HAP-1 (cell line): ENCODE measurements at regions not wholly inside any gene's neighbourhood (a gene's known extent, or its start where the extent isn't known, plus 50 kb on each side); places are given as distances from the start of the nearest gene placed in this dataset.

ENCODE experiments used
- DNase-seq, 2 experiments: peaks; one replicate each; pipeline ENCODE4 v3.0.0-alpha.2; 2016 to 2020; ENCODE audit warnings: low spot score in 2 of 2
- H3K27me3 ChIP-seq: fragments of 250-450 bp; sonication (Bioruptor Pico); 2 replicates; pipeline ENCODE4 v1.5.1; 2020; ENCODE audit warnings: low read depth, mild to moderate bottlenecking, moderate library complexity
- H3K36me3 ChIP-seq: fragments of 250-450 bp; sonication (Bioruptor Pico); replicated peaks from 2 replicates; pipeline ENCODE4 v1.5.1; 2020; ENCODE audit warnings: mild to moderate bottlenecking
- H3K4me1 ChIP-seq: fragments of 250-450 bp; sonication (Bioruptor Pico); 2 replicates; pipeline ENCODE4 v1.5.1; 2020; ENCODE audit warnings: mild to moderate bottlenecking
- H3K4me3 ChIP-seq: fragments of 250-450 bp; sonication (Bioruptor Pico); 2 replicates; pipeline ENCODE4 v1.5.1; 2020; ENCODE audit warnings: mild to moderate bottlenecking, moderate library complexity
- H3K9me3 ChIP-seq: fragments of 250-450 bp; sonication (Bioruptor Pico); 2 replicates; pipeline ENCODE4 v1.5.1; 2020; ENCODE audit warnings: mild to moderate bottlenecking, moderate library complexity
- in situ Hi-C: fragments of 300-500 bp; cut with MboI; formaldehyde crosslinking; loops from 3 replicates; pipeline ENCODE4 v1.14.3; 2020; ENCODE audit warnings: low sequenced_read_pairs, inconsistent platforms, mixed read lengths

DNA sequence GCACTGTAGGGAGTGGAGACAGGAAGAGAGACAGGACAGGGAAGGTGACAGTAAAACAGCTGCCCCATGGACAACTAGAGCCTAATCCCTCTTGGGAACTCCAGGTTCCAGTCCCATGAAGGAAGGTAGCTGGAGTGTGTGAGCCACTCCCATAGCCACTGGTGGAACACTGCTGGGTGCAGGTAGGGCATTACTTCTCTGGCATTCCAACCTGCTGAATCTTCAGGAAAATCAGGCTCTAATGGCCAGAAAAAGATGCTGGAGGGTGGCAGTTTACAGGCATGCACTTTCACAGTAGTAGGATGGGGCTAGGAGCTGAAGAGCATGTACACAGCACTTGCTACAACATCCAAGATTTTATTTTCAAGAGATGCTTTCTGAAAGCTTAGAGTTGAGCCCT, 259.4 kb downstream of the AUH start:
- H3K4me1 ChIP-seq = no peaks in the 10 kb centered on the region
- H3K36me3 ChIP-seq = no peaks in the 10 kb centered on the region
- no peak for DNase-seq
- peaks cover 3% of the 10 kb centered on the region; the same call in 1 of the 2 replicates for H3K27me3 ChIP-seq
- in situ Hi-C loops = no loop called here
- no peaks in the 10 kb centered on the region for H3K9me3 ChIP-seq
- no peak overlapping the region for H3K4me3 ChIP-seq

- no peak overlapping the region for H3K4me3 ChIP-seq
- H3K9me3 ChIP-seq = no peaks in the 10 kb centered on the region
- DNase-seq = no peak
- no peaks in the 10 kb centered on the region for H3K36me3 ChIP-seq
- in situ Hi-C loops = no loop called here
- H3K4me1 ChIP-seq = no peaks in the 10 kb centered on the region
- peaks cover 3% of the 10 kb centered on the region; the same call in 1 of the 2 replicates for H3K27me3 ChIP-seq
Observed at GRCh38 chr9:91103931-91104330, 257.8 kb downstream of the AUH start.

GRCh38 chr9:91106415-91107081, 255.2 kb downstream of the AUH start:
- H3K36me3 ChIP-seq = no peaks in the 10 kb centered on the region
- H3K4me3 ChIP-seq = no peak overlapping the region
- no peaks in the 10 kb centered on the region for H3K27me3 ChIP-seq
- H3K9me3 ChIP-seq = no peaks in the 10 kb centered on the region
- in situ Hi-C loops = no loop called here
- no peaks in the 10 kb centered on the region for H3K4me1 ChIP-seq
- DNase-seq = no peak

DNA sequence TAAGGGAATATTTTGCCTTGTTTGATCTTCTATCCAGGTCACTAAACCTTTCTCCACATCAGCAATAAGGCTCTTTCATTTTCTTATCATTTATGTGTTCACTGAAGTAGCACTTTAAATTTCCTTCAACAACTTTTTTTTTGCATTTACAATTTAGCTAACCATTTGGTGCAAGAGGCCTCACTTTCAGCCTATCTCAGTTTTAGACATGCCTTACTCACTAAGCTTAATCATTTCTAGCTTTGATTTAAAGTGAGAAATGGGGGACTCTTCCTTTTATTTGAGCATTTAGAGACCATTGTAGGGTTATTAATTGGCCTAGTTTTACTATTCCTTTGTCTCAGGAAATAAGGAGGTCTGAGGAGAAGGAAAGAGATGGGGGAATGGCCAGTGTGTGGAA, 250.5 kb downstream of the AUH start:
- in situ Hi-C loops = no loop called here
- Histone ChIP-seq H3K4me3 (no peak overlapping the region), H3K27me3 (no peaks in the 10 kb centered on the region), H3K36me3 (no peaks in the 10 kb centered on the region), H3K4me1 (no peaks in the 10 kb centered on the region), H3K9me3 (no peaks in the 10 kb centered on the region)
- no peak for DNase-seq

GRCh38 chr9:91111876-91112275, 249.8 kb downstream of the AUH start:
- H3K36me3 ChIP-seq = no peaks in the 10 kb centered on the region
- no peaks in the 10 kb centered on the region for H3K27me3 ChIP-seq
- H3K4me3 ChIP-seq = no peak overlapping the region
- no peaks in the 10 kb centered on the region for H3K9me3 ChIP-seq
- DNase-seq = no peak
- H3K4me1 ChIP-seq = no peaks in the 10 kb centered on the region
- in situ Hi-C loops = no loop called here

DNA sequence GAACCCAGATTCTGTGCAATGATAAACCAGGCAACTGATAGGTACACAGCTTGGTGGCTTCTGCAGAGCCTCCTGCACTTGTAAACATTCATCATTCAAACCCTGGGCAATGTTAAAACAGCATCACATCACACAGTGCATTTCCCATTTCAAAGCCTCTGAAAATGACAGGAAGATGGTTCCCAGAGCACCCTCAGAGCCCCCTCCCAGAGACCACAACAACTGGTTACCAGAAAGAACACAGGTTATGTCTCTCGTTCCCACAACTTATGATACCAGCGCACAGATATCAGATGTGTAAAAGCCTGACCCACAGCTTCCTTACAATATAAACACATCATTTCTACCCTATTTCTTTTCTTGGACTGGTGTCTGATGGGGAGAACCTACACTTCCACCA, 248.7 kb downstream of the AUH start:
- no peak for DNase-seq
- H3K27me3 ChIP-seq = no peaks in the 10 kb centered on the region
- H3K9me3 ChIP-seq = no peaks in the 10 kb centered on the region
- H3K4me3 ChIP-seq = no peak overlapping the region
- H3K36me3 ChIP-seq = no peaks in the 10 kb centered on the region
- in situ Hi-C loops = no loop called here
- no peaks in the 10 kb centered on the region for H3K4me1 ChIP-seq

GRCh38 chr9:91114450-91114849, 247.3 kb downstream of the AUH start:
- DNase-seq = no peak
- in situ Hi-C loops = no loop called here
- H3K27me3 ChIP-seq = no peaks in the 10 kb centered on the region
- no peak overlapping the region for H3K4me3 ChIP-seq
- H3K4me1 ChIP-seq = no peaks in the 10 kb centered on the region
- H3K9me3 ChIP-seq = no peaks in the 10 kb centered on the region
- no peaks in the 10 kb centered on the region for H3K36me3 ChIP-seq

DNA sequence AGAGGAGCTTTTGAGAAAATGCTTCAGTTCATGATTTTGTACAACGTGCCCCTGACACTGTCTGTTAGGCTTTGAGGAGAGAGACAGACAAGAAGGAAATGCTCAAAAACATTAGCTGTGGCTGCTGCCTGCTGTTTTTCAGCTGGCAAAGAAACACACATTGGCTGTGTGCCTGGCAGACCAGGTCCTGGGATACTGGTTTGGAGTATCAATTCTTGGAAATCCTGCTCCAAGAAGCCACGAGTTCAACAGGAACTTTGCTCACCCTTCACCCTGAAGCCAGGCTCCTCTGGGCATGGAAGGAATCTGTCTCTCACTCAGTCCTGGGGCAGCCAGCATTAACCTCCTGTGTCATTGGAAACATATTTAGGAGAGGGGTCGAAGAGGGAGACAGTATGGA, 245.5 kb downstream of the AUH start:
- Histone ChIP-seq H3K36me3 (no peaks in the 10 kb centered on the region), H3K4me1 (no peaks in the 10 kb centered on the region), H3K9me3 (no peaks in the 10 kb centered on the region), H3K4me3 (no peak overlapping the region), H3K27me3 (no peaks in the 10 kb centered on the region)
- in situ Hi-C loops = no loop called here
- no peak for DNase-seq

DNA sequence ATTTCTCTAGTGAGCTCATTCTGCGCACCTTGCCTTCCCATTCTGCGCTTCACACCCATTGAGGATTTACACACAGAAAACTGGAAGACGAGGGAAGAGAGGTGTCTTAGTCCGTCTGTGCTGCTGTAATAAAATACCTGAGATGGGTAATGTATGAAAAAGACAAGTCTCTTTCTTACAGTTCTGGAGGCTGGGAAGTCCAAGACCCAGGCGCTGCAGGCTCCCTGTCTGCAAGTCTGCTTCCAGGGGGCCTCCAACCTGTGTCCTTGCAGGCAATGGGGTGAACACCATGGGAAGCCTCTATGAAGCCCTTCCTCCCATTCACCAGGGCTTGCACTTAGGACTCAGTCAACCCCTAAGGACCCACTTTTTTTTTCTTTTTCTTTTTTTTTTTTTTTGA, 245.0 kb downstream of the AUH start:
- H3K4me3 ChIP-seq = no peak overlapping the region
- no peak for DNase-seq
- H3K27me3 ChIP-seq = no peaks in the 10 kb centered on the region
- no peaks in the 10 kb centered on the region for H3K36me3 ChIP-seq
- H3K9me3 ChIP-seq = no peaks in the 10 kb centered on the region
- in situ Hi-C loops = no loop called here
- no peaks in the 10 kb centered on the region for H3K4me1 ChIP-seq

DNA sequence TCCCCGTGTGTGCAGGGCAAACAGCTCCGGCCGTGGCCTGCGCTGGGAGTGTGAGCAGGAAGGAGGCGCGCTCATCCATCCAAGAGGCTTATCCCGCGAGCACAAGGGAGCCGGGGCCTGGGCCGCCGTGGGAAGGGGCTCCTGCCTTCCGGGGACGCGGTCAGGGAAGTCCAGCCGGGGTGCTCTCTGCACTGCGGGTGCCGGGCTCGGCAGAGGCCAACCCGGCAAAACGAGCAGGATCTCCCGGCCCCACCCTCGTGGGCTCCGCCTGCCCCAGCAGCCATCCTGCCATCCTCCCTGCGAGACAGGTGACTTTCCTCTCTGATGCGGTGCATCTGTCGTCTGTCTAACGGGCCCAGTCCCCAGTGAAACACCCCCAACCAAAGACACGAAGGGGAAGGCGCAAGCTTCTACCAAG, 244.2 kb downstream of the AUH start:
- no peaks in the 10 kb centered on the region for H3K36me3 ChIP-seq
- H3K27me3 ChIP-seq = no peaks in the 10 kb centered on the region
- no peak for DNase-seq
- in situ Hi-C loops = no loop called here
- no peaks in the 10 kb centered on the region for H3K4me1 ChIP-seq
- no peaks in the 10 kb centered on the region for H3K9me3 ChIP-seq
- no peak overlapping the region for H3K4me3 ChIP-seq

GRCh38 chr9:91117959-91118703, 243.6 kb downstream of the AUH start:
- Histone ChIP-seq H3K4me3 (no peak overlapping the region), H3K36me3 (no peaks in the 10 kb centered on the region), H3K9me3 (no peaks in the 10 kb centered on the region), H3K4me1 (no peaks in the 10 kb centered on the region), H3K27me3 (no peaks in the 10 kb centered on the region)
- DNase-seq = no peak
- in situ Hi-C loops = no loop called here

DNA sequence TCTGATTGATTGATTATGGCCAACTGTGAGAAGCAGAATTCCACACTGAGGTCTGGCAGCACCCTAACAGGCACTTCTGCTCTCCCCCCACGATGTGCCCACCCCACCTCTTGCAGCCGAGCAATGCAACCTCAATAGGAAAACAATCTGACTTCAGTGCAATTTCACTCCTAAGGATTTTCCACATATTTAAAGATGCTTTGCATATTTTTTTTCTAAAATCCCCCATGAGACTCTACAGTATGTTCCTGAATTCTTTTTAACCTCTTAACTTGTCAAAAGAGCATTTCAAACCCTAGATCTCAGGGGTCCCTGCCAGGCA, 243.1 kb downstream of the AUH start:
- Histone ChIP-seq H3K4me3 (no peak overlapping the region), H3K36me3 (no peaks in the 10 kb centered on the region), H3K4me1 (no peaks in the 10 kb centered on the region), H3K9me3 (no peaks in the 10 kb centered on the region), H3K27me3 (no peaks in the 10 kb centered on the region)
- in situ Hi-C loops = no loop called here
- DNase-seq = no peak

- no peak for DNase-seq
- H3K27me3 ChIP-seq = no peaks in the 10 kb centered on the region
- no peaks in the 10 kb centered on the region for H3K4me1 ChIP-seq
- H3K36me3 ChIP-seq = no peaks in the 10 kb centered on the region
- no peak overlapping the region for H3K4me3 ChIP-seq
- in situ Hi-C loops = no loop called here
- no peaks in the 10 kb centered on the region for H3K9me3 ChIP-seq
Observed at GRCh38 chr9:91119142-91119541, 242.6 kb downstream of the AUH start.

- Histone ChIP-seq H3K4me3 (no peak overlapping the region), H3K27me3 (no peaks in the 10 kb centered on the region), H3K36me3 (no peaks in the 10 kb centered on the region), H3K4me1 (no peaks in the 10 kb centered on the region), H3K9me3 (no peaks in the 10 kb centered on the region)
- in situ Hi-C loops = no loop called here
- peak in 1 of 2 experiments; percentile 11 for DNase-seq
Observed at GRCh38 chr9:91119679-91120078, 242.0 kb downstream of the AUH start.

- no peaks in the 10 kb centered on the region for H3K4me1 ChIP-seq
- no peak overlapping the region for H3K4me3 ChIP-seq
- no peaks in the 10 kb centered on the region for H3K9me3 ChIP-seq
- no peaks in the 10 kb centered on the region for H3K27me3 ChIP-seq
- no peak for DNase-seq
- in situ Hi-C loops = no loop called here
- no peaks in the 10 kb centered on the region for H3K36me3 ChIP-seq
Observed at GRCh38 chr9:91120200-91120599, 241.5 kb downstream of the AUH start.
